GM12864 (cell line): ENCODE measurements at regions not wholly inside any gene's neighbourhood (a gene's known extent, or its start where the extent isn't known, plus 50 kb on each side); places are given as distances from the start of the nearest gene placed in this dataset.

ENCODE experiments used
- DNase-seq: peaks from one replicate; pipeline ENCODE4 v3.0.0-alpha.2; 2011; ENCODE audit warnings: low read depth
- H3K4me3 ChIP-seq: 2 replicates; pipeline ENCODE4 v1.5.1; 2011; ENCODE audit warnings: mild to moderate bottlenecking, low read depth, low read length, control low read depth
- CTCF ChIP-seq: IDR thresholded peaks from 2 replicates; pipeline ENCODE4 v1.5.1; 2011; ENCODE audit warnings: low read depth, mild to moderate bottlenecking, moderate library complexity, low read length, control low read depth, inconsistent platforms; ENCODE audit errors: missing control alignments

GRCh38 chr21:28099001-28099705, 893.5 kb downstream of the LTN1 start:
- H3K4me3 ChIP-seq: no peak overlapping the region
- no peak for DNase-seq
- TF ChIP-seq CTCF: no peak

GRCh38 chr21:28091466-28091865, 901.2 kb downstream of the LTN1 start:
- no peak for DNase-seq
- no peak for TF ChIP-seq CTCF
- no peak overlapping the region for H3K4me3 ChIP-seq

GRCh38 chr21:28090546-28090945, 902.1 kb downstream of the LTN1 start:
- no peak for TF ChIP-seq CTCF
- H3K4me3 ChIP-seq: no peak overlapping the region
- no peak for DNase-seq

- no peak for DNase-seq
- no peak overlapping the region for H3K4me3 ChIP-seq
- no peak for TF ChIP-seq CTCF
Measured at GRCh38 chr21:28089599-28090441, 902.9 kb downstream of the LTN1 start.

GRCh38 chr21:28086861-28087581, 905.7 kb downstream of the LTN1 start:
- H3K4me3 ChIP-seq: no peak overlapping the region
- no peak for DNase-seq
- no peak for TF ChIP-seq CTCF

- no peak overlapping the region for H3K4me3 ChIP-seq
- no peak for TF ChIP-seq CTCF
- no peak for DNase-seq
Measured at GRCh38 chr21:28084951-28085350, 907.7 kb downstream of the LTN1 start.
